ENCODE measurements at regions not wholly inside any gene's neighbourhood (a gene's known extent, or its start where the extent isn't known, plus 50 kb on each side); places are given as distances from the start of the nearest gene placed in this dataset.

- TF ChIP-seq CTCF (IDR thresholded peaks at IDR 0.05), result no peak
- TF ChIP-seq POLR2A (IDR thresholded peaks at IDR 0.05), result no peak
Measured at GRCh38 chr16:65876624-65877023, 489.9 kb upstream of the CDH5 start.

All from Peyer's patch (tissue), 4 donors.